NOMO-1 treated with DMSO at 0.1 percent for 48 hours (cell line): ENCODE measurements at regions not wholly inside any gene's neighbourhood (a gene's known extent, or its start where the extent isn't known, plus 50 kb on each side); places are given as distances from the start of the nearest gene placed in this dataset.

Source experiments
- DNase-seq: peaks from one replicate; lab custom pipeline; 2025; ENCODE audit not compliant: unreplicated experiment; lab: John Stamatoyannopoulos, UW

- DNase-seq = peak; percentile 54
Observed at GRCh38 chr12:38138225-38139221, 178.1 kb upstream of the ALG10B start.

DNA sequence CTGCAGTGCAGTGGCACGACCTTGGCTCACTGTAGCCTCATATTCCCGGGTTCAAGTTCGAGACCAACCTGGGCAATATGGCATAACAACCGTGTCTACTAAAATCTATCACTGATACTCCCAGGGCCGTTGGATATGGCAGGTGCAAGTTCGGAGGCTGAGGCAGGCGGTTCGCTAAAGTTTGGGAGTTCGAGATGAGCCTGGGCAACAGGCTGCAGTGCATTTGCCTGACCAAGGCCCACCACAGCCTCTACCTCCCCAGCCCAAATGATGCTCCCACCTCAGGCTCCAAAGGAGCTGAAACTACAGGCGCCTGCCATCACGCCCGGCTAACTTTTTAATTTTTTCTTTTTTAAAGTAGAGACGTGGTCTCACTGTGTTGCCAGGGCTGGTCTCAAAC is 177.1 kb upstream of the ALG10B start:
- no peak for DNase-seq

- no peak for DNase-seq
Observed at GRCh38 chr12:38141239-38141638, 175.3 kb upstream of the ALG10B start.

DNA sequence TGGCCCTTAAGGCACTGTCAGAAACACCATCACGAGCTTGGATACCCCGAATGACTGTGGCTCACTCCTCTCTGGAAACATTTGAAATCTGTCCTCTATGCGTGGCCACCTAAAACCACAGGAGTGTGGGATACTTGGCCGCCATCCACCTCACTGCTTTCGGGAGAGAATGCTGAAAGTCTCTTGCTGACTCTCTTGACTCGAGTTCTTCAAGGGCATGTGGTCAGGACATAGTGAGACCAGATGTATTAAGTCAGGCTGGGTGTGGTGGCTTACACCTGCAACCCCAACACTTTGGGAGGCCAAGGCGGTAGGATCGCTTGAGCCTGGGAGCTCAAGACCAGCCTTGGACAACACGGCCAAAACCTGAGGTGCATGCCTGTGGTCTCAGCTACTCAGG is 174.7 kb upstream of the ALG10B start:
- DNase-seq = no peak

DNA sequence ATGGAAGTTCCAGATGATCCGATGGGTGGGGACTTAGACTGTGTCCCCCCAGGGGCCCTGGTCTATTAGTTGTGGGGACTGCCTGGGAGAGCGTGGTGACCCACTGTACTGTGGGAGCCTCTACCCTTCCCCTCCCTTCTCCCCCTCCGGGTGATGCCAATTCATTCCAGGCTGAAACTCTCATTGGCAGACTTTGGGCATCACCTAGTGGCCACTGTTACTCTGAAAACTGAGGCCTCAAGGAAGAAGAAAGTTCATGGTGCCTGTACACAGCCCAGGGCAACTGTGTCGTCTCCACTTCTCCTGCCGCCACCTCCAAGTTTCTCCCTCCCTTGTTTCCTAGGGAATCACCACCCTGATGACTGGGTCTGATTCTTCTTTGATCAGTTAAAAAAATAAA is 173.6 kb upstream of the ALG10B start:
- DNase-seq = no peak

DNA sequence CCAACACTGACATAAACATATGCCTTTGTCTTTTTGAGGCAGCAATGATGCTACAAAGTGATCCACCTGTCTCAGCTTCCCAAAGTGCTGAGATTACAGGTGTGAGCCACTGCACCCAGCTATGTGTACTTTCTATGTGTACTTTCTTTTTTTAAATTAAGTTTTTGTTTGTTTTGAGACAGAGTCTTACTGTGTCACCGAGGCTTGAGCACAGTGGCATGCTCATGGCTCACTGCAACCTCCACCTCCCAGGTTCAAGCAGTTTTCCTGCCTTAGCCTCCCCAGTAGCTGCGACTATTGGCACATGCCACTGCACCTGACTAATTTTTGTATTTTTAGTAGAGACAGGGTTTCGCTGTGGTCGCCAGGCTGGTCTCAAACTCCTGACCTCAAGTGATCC is 172.5 kb upstream of the ALG10B start:
- no peak for DNase-seq

DNA sequence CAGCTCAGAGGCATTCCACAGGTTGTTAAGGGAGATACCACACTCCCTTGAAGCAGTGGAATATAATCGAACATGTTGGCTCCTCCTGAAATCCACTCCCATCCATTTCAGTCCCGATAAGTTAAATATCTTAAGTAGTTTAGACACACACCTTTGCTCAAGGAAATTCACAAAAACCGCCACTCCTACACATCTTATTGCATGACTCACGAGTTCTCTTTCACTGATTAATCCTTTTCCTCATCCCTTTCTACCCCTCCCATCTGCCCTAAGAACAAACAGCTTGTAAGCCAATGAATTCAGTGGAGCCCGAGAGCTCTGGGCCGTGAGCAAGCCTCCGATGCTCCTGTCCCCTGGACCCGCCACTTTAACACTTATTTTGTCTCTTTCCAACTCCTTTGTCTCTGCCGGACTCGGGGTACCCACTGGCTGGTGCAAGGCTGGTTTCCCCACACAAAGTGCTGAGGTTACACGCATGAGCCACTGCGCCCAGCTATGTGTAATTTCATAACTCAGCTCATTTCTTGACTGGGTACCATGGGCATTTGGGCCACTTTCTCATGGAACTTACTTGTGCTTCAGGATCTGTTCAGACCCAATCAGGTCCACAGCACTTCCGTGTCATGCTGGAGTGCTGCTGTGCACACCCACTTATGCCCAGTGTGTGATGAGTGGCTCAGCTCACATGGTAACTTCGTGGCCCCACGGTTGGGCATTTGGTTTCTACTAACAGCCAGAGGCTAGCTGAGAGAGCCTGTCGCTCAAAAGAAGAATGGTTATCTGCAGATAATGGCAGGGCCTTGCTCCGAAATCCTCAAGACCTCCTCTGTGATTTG is 171.8 kb upstream of the ALG10B start:
- no peak for DNase-seq

DNA sequence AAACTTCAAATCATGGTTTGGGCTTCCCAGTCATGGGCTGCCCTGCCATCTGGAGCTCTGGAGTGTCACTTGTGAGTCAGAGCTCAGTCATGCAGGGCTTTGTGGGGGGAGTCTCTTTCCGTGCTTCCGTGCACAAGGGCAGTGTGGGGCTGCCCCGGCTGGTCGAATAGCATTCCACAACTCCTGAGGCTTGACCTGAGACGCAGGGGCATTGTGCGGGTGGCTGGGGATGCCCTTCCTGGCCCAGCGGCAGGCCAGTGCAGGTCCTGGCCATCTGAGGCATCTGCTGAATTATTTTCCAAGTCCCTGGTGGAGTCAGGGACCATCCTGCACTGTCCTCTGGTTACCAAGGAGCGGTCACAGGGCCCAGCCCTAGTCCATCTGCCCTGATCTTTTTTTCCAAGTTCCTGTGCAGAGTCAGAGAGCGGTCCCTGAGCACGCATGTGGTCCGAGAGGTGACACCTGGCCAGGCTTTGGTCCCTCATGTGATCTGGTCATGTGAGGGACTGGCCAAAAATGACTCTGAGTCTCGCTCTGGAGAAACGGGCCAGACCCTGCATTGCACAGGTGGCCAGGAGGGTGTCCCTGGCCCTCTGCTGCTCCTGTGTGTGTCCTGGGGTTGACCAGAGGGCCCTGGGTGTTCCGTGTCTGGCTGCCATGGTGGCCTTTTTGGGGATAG is 167.0 kb upstream of the ALG10B start:
- DNase-seq = no peak

- DNase-seq = no peak
Observed at GRCh38 chr12:38151991-38152700, 164.4 kb upstream of the ALG10B start.

DNA sequence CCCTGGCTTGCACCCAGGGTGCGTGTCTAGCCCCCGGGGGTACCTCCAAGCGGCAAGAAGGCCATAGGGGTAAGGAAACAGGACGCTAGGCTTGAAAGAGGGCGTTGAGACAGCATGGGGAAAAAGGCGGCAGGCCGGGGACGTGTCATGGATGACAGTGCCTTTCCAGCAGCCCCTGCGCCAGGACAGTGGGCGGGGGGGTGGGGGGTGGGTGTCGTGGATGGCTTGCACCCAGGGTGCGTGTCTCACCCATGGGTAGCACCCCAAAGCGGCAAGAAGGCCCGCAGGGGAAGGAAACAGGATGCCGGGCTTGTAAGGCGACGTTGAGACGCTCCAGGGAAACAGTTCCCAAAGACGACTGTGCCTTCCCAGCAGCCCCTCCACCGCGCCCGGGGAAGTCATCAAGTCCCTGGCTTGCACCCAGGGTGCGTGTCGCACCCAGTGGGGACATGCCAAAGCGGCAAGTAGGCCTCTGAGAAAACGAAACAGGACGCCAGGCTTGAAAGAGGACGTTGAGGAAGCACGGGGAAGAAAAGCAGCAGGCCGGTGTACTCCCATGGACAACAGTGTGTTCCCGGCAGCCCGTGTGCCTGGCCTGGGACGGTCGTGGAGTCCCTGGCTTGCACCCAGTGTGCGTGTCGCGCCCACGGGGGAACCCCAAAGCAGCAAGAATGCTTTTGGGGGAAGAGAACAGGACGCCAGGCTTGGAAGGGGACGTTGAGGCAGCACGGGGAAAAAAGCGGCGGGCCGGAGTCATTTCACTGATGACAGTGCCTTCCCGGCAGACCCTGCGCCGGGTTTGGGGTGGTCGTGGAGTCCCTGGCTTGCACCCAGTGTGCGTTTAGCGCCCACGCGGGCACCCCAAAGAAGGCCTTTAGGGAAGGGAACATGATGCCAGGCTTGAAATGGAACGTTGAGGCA is 163.5 kb upstream of the ALG10B start:
- no peak for DNase-seq

- no peak for DNase-seq
Observed at GRCh38 chr12:38153737-38154061, 162.9 kb upstream of the ALG10B start.

- no peak for DNase-seq
Observed at GRCh38 chr12:38154096-38155019, 162.2 kb upstream of the ALG10B start.

DNA sequence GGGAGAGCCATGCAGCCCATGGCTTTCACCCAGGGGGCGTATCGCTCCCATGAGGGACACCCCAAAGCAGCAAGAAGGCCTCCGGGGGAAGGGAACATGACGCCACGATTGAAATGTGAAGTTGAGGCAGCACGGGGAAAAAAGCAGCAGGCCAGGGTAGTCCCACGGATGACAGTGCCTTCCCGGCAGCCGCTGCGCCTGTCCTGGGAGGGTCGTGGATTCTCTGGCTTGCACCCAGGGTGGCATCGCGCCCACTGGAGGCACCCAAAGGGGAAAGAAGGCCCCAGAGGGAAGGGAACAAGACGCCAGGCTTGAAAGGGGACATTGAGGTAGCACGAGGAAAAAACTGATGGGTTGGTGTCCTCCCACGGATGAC is 161.6 kb upstream of the ALG10B start:
- no peak for DNase-seq

DNA sequence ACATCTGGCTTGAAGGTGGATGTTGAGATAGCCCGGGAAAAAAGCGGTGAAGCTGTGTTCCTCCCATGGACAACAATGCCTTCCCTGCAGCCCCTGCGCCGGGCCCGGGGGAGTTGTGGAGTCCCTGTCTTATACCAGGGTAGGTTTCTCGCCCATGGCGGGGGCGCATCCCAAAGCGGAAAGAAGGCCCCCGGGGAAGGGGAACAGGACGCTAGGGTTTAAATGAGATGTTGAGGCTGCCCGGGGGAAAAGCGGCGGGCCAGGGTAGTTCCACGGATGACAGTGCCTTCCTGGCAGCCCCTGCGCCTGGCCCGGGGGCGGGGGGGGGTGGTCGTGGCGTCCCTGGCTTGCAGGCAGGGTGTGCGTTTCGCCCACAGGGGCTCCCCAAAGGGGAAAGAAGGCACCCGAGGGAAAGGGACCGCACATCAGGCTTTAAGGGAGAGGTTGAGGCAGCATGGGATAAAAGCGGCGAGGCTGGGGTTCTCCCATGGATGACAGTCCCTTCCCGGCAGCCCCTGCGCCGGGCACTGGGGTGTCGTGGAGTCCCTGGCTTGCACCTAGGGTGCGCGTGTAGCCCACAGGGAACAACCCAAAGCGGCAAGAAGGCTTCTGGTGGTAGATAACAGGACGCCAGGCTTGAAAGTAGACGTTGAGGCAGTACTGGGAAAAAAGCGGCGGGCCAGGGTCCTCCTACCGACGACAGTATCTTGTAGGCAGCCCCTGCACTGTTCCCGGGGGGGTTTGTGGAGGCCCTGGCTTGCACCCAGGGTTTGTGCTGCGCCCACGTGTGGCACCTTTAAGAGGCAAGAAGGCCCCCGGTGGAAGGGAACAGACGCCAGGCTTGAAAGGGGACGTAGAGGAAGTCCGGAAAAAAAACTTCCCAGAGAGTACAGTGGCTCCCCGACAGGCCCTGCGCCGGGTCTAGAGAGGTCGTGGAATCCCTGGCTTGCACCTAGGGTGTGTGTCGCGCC is 160.8 kb upstream of the ALG10B start:
- no peak for DNase-seq

DNA sequence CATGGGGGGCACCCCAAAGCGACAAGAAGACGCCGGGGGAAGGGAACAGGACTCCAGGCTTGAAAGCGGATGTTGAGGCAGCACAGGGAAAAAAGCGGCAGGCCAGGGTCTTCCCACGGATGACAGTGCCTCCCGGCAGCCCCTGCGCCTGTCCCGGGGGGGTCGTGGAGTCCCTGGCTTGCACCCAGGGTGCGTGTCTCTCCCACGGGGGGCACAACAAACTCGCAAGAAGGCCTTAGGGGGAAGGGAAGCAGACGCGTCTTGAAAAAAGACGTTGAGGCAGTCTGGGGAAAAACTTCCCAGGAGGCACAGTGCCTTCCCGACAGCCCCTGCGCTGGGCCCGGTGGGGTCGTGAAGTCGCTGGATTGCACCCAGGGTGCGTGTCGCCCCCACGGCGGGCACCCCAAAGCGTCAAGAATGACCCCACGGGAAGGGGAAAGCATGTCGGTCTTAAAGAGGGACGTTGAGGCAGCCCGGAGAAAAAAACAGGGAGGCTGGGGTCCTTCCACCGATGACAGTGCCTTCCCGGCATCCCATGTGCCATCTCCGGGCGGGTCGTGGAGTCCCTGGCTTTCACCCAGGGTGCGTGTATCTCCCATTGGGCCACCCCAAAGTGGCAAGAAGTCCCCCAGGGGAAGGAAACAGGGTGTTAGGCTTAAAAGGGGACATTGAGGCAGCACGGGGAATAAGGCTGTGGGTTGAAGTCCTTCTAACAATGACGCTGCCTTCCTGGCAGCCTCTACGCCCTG is 159.9 kb upstream of the ALG10B start:
- no peak for DNase-seq

GRCh38 chr12:38157274-38157932 is 159.2 kb upstream of the ALG10B start:
- no peak for DNase-seq
